ENCODE measurements at regions not wholly inside any gene's neighbourhood (a gene's known extent, or its start where the extent isn't known, plus 50 kb on each side); places are given as distances from the start of the nearest gene placed in this dataset.

DNA sequence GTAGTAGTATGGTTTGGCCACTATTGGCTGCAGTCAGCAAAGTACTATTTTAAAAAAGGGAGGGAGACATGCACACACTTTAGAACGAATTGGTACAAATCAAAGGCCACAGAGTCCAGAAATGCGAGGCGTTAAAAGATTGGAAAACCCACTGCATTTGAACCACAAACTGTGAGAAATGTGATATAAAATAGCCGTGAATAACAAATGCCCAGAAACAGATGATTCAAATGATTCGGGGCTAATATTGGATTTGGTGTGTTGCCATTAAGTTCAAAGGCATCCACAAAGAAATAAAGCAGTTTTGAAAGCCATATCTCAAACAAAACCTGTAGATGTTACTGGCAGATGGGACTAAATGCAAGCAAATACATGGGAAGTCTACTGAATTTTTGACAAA is 140.9 kb upstream of the HMHB1 start:
- no peaks in the 10 kb centered on the region for H4K20me1 ChIP-seq (replicated peaks; ENCODE audit: control insufficient read depth, insufficient read depth, low read length)
- ATAC-seq = no peak
- no peaks in the 10 kb centered on the region for H3K36me3 ChIP-seq (ENCODE audit: control insufficient read depth, insufficient read depth, low read length)
- WGBS (ENCODE audit: insufficient coverage, low coverage, missing lambda C conversion rate) = 0% methylated on average over 5 of the region's 5 CpGs
- no peak overlapping the region for H2AFZ ChIP-seq (ENCODE audit: low read depth, low read length)
- no TSS peak for BruUV-seq (replicated peaks)
- POLR2A ChIA-PET = no interaction called here
- FAIRE-seq = no peak
- no peaks in the 10 kb centered on the region for H3K9me1 ChIP-seq (ENCODE audit: control insufficient read depth, insufficient read depth, low read length)
- no peak overlapping the region for H3K4me3 ChIP-seq
- TF ChIP-seq JUNB (CRISPR knock-in tag; conservative IDR thresholded peaks at IDR 0.05) = no peak
- TF ChIP-seq HMG20B (CRISPR knock-in tag; IDR thresholded peaks at IDR 0.05) = no peak
- TF ChIP-seq DDX20 (tag; IDR thresholded peaks at IDR 0.05; ENCODE audit: low read depth) = no peak
- no peak for TF ChIP-seq CBX2 (IDR thresholded peaks at IDR 0.05; ENCODE audit: insufficient read depth, low read length, poor library complexity, severe bottlenecking)
- TF ChIP-seq, protein P1, sequence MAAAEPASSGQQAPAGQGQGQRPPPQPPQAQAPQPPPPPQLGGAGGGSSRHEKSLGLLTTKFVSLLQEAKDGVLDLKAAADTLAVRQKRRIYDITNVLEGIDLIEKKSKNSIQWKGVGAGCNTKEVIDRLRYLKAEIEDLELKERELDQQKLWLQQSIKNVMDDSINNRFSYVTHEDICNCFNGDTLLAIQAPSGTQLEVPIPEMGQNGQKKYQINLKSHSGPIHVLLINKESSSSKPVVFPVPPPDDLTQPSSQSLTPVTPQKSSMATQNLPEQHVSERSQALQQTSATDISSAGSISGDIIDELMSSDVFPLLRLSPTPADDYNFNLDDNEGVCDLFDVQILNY (CRISPR knock-in tag; IDR thresholded peaks at IDR 0.05) = no peak
- no peak for TF ChIP-seq CEBPG (CRISPR knock-in tag; IDR thresholded peaks at IDR 0.05)
- no peak for TF ChIP-seq CEBPG (tag; conservative IDR thresholded peaks at IDR 0.05 in 1 of 2, IDR thresholded peaks at IDR 0.05 in 1 of 2)
- no peak for TF ChIP-seq ZNF324 (CRISPR knock-in tag; IDR thresholded peaks at IDR 0.05)
- TF ChIP-seq TEAD1 (CRISPR knock-in tag; IDR thresholded peaks at IDR 0.05) = no peak
- no peak for TF ChIP-seq NFXL1 (CRISPR knock-in tag; IDR thresholded peaks at IDR 0.05)
- TF ChIP-seq MEF2D (tag; conservative IDR thresholded peaks at IDR 0.05; ENCODE audit: low read depth) = no peak
- no peak for TF ChIP-seq ZNF431 (CRISPR knock-in tag; IDR thresholded peaks at IDR 0.05)
- TF ChIP-seq FOXA1 (IDR thresholded peaks at IDR 0.05; ENCODE audit: borderline replicate concordance) = no peak
- TF ChIP-seq, protein P2, sequence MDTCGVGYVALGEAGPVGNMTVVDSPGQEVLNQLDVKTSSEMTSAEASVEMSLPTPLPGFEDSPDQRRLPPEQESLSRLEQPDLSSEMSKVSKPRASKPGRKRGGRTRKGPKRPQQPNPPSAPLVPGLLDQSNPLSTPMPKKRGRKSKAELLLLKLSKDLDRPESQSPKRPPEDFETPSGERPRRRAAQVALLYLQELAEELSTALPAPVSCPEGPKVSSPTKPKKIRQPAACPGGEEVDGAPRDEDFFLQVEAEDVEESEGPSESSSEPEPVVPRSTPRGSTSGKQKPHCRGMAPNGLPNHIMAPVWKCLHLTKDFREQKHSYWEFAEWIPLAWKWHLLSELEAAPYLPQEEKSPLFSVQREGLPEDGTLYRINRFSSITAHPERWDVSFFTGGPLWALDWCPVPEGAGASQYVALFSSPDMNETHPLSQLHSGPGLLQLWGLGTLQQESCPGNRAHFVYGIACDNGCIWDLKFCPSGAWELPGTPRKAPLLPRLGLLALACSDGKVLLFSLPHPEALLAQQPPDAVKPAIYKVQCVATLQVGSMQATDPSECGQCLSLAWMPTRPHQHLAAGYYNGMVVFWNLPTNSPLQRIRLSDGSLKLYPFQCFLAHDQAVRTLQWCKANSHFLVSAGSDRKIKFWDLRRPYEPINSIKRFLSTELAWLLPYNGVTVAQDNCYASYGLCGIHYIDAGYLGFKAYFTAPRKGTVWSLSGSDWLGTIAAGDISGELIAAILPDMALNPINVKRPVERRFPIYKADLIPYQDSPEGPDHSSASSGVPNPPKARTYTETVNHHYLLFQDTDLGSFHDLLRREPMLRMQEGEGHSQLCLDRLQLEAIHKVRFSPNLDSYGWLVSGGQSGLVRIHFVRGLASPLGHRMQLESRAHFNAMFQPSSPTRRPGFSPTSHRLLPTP (IDR thresholded peaks at IDR 0.05; ENCODE audit: borderline replicate concordance, extremely low read depth, insufficient read length) = no peak
- TF ChIP-seq, protein P3, sequence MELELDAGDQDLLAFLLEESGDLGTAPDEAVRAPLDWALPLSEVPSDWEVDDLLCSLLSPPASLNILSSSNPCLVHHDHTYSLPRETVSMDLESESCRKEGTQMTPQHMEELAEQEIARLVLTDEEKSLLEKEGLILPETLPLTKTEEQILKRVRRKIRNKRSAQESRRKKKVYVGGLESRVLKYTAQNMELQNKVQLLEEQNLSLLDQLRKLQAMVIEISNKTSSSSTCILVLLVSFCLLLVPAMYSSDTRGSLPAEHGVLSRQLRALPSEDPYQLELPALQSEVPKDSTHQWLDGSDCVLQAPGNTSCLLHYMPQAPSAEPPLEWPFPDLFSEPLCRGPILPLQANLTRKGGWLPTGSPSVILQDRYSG (tag; conservative IDR thresholded peaks at IDR 0.05; ENCODE audit: low read depth) = no peak
- TF ChIP-seq MYBL2 (IDR thresholded peaks at IDR 0.05; ENCODE audit: low read depth) = no peak
- TF ChIP-seq MYBL2 (CRISPR knock-in tag; IDR thresholded peaks at IDR 0.05; ENCODE audit: borderline replicate concordance) = no peak
- intact Hi-C loops (cut with micrococcal nuclease) = no loop called here
- no peaks in the 10 kb centered on the region for H3K79me2 ChIP-seq (ENCODE audit: control insufficient read depth, insufficient read depth, low read length)
- H3K9ac ChIP-seq (ENCODE audit: insufficient read depth in 1 of 2, low read depth in 2 of 2, low read length in 2 of 2) = no peak overlapping the region
- H3K9me3 ChIP-seq (replicated peaks; ENCODE audit: control insufficient read depth, insufficient read depth, low read depth, low read length) = 0 out of 2 replicates have a peak, but pooled peaks cover 1% of the 10 kb centered on the region
- CTCF ChIA-PET (ENCODE audit: low intra/inter-chr PET ratio) = no interaction called here
- no peak for DNase-seq (ENCODE audit: extremely low read depth in 1 of 4, low spot score in 3 of 4)
- in situ Hi-C loops (cut with MboI) = no loop called here
- H3K4me2 ChIP-seq (ENCODE audit: insufficient read depth, low read length) = no peak overlapping the region
- no peaks in the 10 kb centered on the region for H3K27me3 ChIP-seq (ENCODE audit: control insufficient read depth in 2 of 2, insufficient read depth in 2 of 2, low read length in 2 of 2)
- H3K27ac ChIP-seq (ENCODE audit: extremely low read depth, low read depth, low read length) = no peak overlapping the region
- H3K4me1 ChIP-seq (replicated peaks in 1 of 2; ENCODE audit: control insufficient read depth in 2 of 2, insufficient read depth in 2 of 2, low read length in 2 of 2) = no peaks in the 10 kb centered on the region

Measured in K562 (cell line).